Prostate gland (tissue), 2 donors: ENCODE measurements at regions not wholly inside any gene's neighbourhood (a gene's known extent, or its start where the extent isn't known, plus 50 kb on each side); places are given as distances from the start of the nearest gene placed in this dataset.

ENCODE experiments used
- CTCF ChIP-seq, 4 experiments: fragments of 200-600 bp in 2 of 4; fragments of 450-650 bp in 2 of 4; sonication (generic) in 2 of 4; IDR thresholded peaks; 1 replicate in 3 of 4; 2 replicates in 1 of 4; pipeline ENCODE4 v1.5.1; 2016 to 2019; ENCODE audit warnings: antibody characterized with exemption in 4 of 4, mild to moderate bottlenecking in 2 of 4, moderate library complexity in 2 of 4
- POLR2A ChIP-seq: fragments of 450-650 bp; IDR thresholded peaks from one replicate; pipeline ENCODE4 v1.6.1; 2016; ENCODE audit warnings: antibody characterized with exemption, mild to moderate bottlenecking
- POLR2AphosphoS5 ChIP-seq: sonication (generic); formaldehyde crosslinking; IDR thresholded peaks from one replicate; pipeline ENCODE4 v1.6.1; 2017; ENCODE audit warnings: antibody characterized with exemption

GRCh38 chr3:107028086-107028485 lies 349.2 kb upstream of the CCDC54 start:
- TF ChIP-seq POLR2AphosphoS5 (no peak), CTCF (IDR thresholded peaks at IDR 0.05) (no peak), POLR2A (no peak)
